GM12878 (cell line): ENCODE measurements at regions not wholly inside any gene's neighbourhood (a gene's known extent, or its start where the extent isn't known, plus 50 kb on each side); places are given as distances from the start of the nearest gene placed in this dataset.

ENCODE experiments used
- ATAC-seq: fragments of 200-7000 bp; cut with Tn5 transposase; 3 replicates; pipeline ENCODE4 v1.9.1; 2020; ENCODE audit warnings: mild to moderate bottlenecking, moderate library complexity
- BruUV-seq: library from RNA; stranded (reverse); fragments of 400-500 nt; replicated peaks from 2 replicates; lab custom pipeline; 2021; lab: Mats Ljungman, UMichigan
- CTCF ChIA-PET: fragments of 300-600 bp; sonication (Branson Sonifier 250); formaldehyde crosslinking; extraction: SDS; loops from one replicate; lab custom pipeline; 2021; ENCODE audit warnings: inconsistent platforms; lab: Yijun Ruan, JAX
- POLR2A ChIA-PET: fragments of 350-600 bp; formaldehyde crosslinking; extraction: SDS; loops from one replicate; lab custom pipeline; 2021; ENCODE audit warnings: inconsistent platforms; lab: Charles Lee
- RAD21 ChIA-PET: fragments of 300-600 bp; sonication (Branson Sonifier 250); formaldehyde crosslinking; loops from one replicate; lab custom pipeline; 2023; ENCODE audit warnings: antibody characterized with exemption; ENCODE audit not compliant: unreplicated experiment; lab: Charles Lee
- SMC1A ChIA-PET: fragments of 300-600 bp; sonication (Branson Sonifier 250); formaldehyde crosslinking; loops from one replicate; lab custom pipeline; 2023; ENCODE audit not compliant: unreplicated experiment, uncharacterized antibody; lab: Charles Lee
- DNase-seq: peaks from one replicate; pipeline ENCODE4 v3.0.0-alpha.2; 2011; ENCODE audit warnings: low read depth, low spot score
- FAIRE-seq: peaks from 3 replicates; lab custom pipeline; 2011; peaks lifted over from hg19 to GRCh38; lab: Jason Lieb, UNC
- H2AFZ ChIP-seq: 2 replicates; pipeline ENCODE4 v1.6.0; 2011; ENCODE audit warnings: low read depth, low read length, control low read depth; ENCODE audit not compliant: control insufficient read depth
- H3K27ac ChIP-seq: 2 replicates; pipeline ENCODE4 v1.5.1; 2011; ENCODE audit warnings: control low read depth; ENCODE audit not compliant: control insufficient read depth, insufficient read depth
- H3K27me3 ChIP-seq, 2 experiments: replicated peaks in 1 of 2; 2 replicates each; pipeline versions ENCODE4 v1.6.0 to v1.6.1; 2011; ENCODE audit warnings: low read length in 1 of 2; ENCODE audit not compliant: control insufficient read depth in 2 of 2, insufficient read depth in 2 of 2
- H3K36me3 ChIP-seq, 2 experiments: 2 replicates each; pipeline ENCODE4 v1.5.1; 2011; ENCODE audit warnings: low read length in 1 of 2; ENCODE audit not compliant: control insufficient read depth in 2 of 2, insufficient read depth in 2 of 2
- H3K4me1 ChIP-seq: 2 replicates; pipeline ENCODE4 v1.6.1; 2011; ENCODE audit warnings: mild to moderate bottlenecking, low read length, moderate library complexity, mixed read lengths; ENCODE audit not compliant: control insufficient read depth, insufficient read depth
- H3K4me2 ChIP-seq: 2 replicates; pipeline ENCODE4 v1.6.0; 2011; ENCODE audit warnings: control low read depth; ENCODE audit not compliant: control insufficient read depth, insufficient read depth
- H3K4me3 ChIP-seq: fragments of 200-600 bp; sonication (generic); 2 replicates; pipeline ENCODE4 v1.5.1; 2016
- H3K79me2 ChIP-seq: 2 replicates; pipeline ENCODE4 v1.6.0; 2011; ENCODE audit warnings: low read length; ENCODE audit not compliant: control insufficient read depth, insufficient read depth
- H3K9ac ChIP-seq: 2 replicates; pipeline ENCODE4 v1.8.0; 2011; ENCODE audit warnings: low read length, control low read depth, mixed read lengths; ENCODE audit not compliant: control insufficient read depth, insufficient read depth
- H3K9me3 ChIP-seq: replicated peaks from 3 replicates; pipeline ENCODE4 v1.5.1; 2011; ENCODE audit warnings: mild to moderate bottlenecking, low read length; ENCODE audit not compliant: control insufficient read depth, insufficient read depth
- H4K20me1 ChIP-seq: 2 replicates; pipeline ENCODE4 v1.6.0; 2011; ENCODE audit not compliant: control insufficient read depth, insufficient read depth
- EED ChIP-seq: sonication (generic); IDR thresholded peaks from 2 replicates; pipeline ENCODE4 v1.6.1; 2016; ENCODE audit warnings: antibody characterized with exemption, low read depth
- KDM1A ChIP-seq: fragments of 200-600 bp; sonication (generic); IDR thresholded peaks from 2 replicates; pipeline ENCODE4 v1.6.1; 2016; ENCODE audit warnings: borderline replicate concordance
- NFYA ChIP-seq: IDR thresholded peaks from 2 replicates; pipeline ENCODE4 v1.6.1; 2011; ENCODE audit warnings: low read depth, mild to moderate bottlenecking, low read length, improper control_type of control experiment, borderline replicate concordance
- SPI1 ChIP-seq: IDR thresholded peaks from 2 replicates; pipeline ENCODE4 v1.6.1; 2011; ENCODE audit warnings: low read depth, mild to moderate bottlenecking, low read length, moderate library complexity, borderline replicate concordance; ENCODE audit not compliant: insufficient read depth
- WGBS: methylation state at CpG from one replicate; pipeline ENCODE4 v1.1.6; 2016; ENCODE audit warnings: low lambda C conversion rate; ENCODE audit not compliant: insufficient replicate concordance, insufficient coverage; ENCODE audit errors: missing lambda C conversion rate; 5-methylcytosine and 5-hydroxymethylcytosine counted together
- in situ Hi-C: fragments of 300-500 bp; cut with MboI; formaldehyde crosslinking; loops from 9 replicates; pipeline ENCODE4 v1.14.3; 2018; ENCODE audit warnings: mixed read lengths
- intact Hi-C: fragments of 100-400 bp; cut with micrococcal nuclease; formaldehyde crosslinking; loops from one replicate; pipeline ENCODE4 v1.14.2; 2022; ENCODE audit not compliant: unreplicated experiment
- TF ChIP-seq, protein P1 (sequence below): fragments of 450-650 bp; IDR thresholded peaks from 2 replicates; pipeline ENCODE4 v1.6.1; 2016; ENCODE audit warnings: mild to moderate bottlenecking
- TF ChIP-seq, protein P2 (sequence below): fragments of 450-650 bp; IDR thresholded peaks from 2 replicates; pipeline ENCODE4 v1.6.1; 2017; ENCODE audit warnings: mild to moderate bottlenecking, low read depth, inconsistent platforms; ENCODE audit not compliant: poor library complexity, severe bottlenecking

DNA sequence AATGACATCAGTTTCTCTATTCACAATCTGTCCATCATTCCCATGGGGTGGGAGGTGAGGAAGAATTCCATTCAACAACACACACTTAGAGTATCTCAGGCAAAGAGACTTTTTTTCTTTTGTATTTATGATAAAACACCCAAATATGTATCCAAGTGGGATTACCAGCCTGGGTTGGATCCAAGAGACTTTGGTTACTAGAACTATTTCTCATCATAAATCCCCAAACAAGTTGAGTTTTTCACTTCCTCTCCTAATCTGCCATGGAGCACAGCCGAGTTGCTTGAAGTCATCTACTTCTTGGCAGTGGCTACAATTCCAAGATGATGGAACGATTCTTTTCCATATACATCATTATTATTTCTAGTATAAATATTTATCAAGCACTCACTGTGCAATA is 209.2 kb upstream of the HMGA2 start:
- ChIA-PET CTCF (interaction anchor here (0.7 kb wide), 1 partner anchor 12 kb away, joined by 3 read pairs; no protein-coding TSS in a partner anchor), RAD21 (no interaction called here), SMC1A (no interaction called here), POLR2A (no interaction called here)
- Histone ChIP-seq H3K36me3 (no peaks in the 10 kb centered on the region), H3K9me3 (no peaks in the 10 kb centered on the region), H3K27ac (no peak overlapping the region), H3K79me2 (no peaks in the 10 kb centered on the region), H4K20me1 (no peaks in the 10 kb centered on the region), H3K9ac (no peak overlapping the region), H3K27me3 (no peaks in the 10 kb centered on the region; a peak in 1 of 4 replicates), H3K4me1 (peaks cover 3% of the 10 kb centered on the region; the same call in 1 of the 2 replicates), H3K4me3 (no peak overlapping the region), H2AFZ (no peak overlapping the region), H3K4me2 (no peak overlapping the region)
- no TSS peak for BruUV-seq
- intact Hi-C loops (no loop called here), in situ Hi-C loops (no loop called here)
- no peak for DNase-seq
- FAIRE-seq, result no peak
- WGBS, result 0% methylated on average over 2 of the region's 2 CpGs
- no peak for ATAC-seq
- no peak for TF ChIP-seq NFYA
- TF ChIP-seq EED, result no peak
- TF ChIP-seq, protein P1, sequence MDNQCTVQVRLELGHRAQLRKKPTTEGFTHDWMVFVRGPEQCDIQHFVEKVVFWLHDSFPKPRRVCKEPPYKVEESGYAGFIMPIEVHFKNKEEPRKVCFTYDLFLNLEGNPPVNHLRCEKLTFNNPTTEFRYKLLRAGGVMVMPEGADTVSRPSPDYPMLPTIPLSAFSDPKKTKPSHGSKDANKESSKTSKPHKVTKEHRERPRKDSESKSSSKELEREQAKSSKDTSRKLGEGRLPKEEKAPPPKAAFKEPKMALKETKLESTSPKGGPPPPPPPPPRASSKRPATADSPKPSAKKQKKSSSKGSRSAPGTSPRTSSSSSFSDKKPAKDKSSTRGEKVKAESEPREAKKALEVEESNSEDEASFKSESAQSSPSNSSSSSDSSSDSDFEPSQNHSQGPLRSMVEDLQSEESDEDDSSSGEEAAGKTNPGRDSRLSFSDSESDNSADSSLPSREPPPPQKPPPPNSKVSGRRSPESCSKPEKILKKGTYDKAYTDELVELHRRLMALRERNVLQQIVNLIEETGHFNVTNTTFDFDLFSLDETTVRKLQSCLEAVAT, result no peak
- TF ChIP-seq SPI1, result 0 out of 2 replicates have a peak, but pooled peaks have one; percentile 18
- TF ChIP-seq, protein P2, sequence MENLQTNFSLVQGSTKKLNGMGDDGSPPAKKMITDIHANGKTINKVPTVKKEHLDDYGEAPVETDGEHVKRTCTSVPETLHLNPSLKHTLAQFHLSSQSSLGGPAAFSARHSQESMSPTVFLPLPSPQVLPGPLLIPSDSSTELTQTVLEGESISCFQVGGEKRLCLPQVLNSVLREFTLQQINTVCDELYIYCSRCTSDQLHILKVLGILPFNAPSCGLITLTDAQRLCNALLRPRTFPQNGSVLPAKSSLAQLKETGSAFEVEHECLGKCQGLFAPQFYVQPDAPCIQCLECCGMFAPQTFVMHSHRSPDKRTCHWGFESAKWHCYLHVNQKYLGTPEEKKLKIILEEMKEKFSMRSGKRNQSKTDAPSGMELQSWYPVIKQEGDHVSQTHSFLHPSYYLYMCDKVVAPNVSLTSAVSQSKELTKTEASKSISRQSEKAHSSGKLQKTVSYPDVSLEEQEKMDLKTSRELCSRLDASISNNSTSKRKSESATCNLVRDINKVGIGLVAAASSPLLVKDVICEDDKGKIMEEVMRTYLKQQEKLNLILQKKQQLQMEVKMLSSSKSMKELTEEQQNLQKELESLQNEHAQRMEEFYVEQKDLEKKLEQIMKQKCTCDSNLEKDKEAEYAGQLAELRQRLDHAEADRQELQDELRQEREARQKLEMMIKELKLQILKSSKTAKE, result no peak
- no peak for TF ChIP-seq KDM1A
